Neural progenitor cell (in vitro differentiated cells): ENCODE measurements at regions not wholly inside any gene's neighbourhood (a gene's known extent, or its start where the extent isn't known, plus 50 kb on each side); places are given as distances from the start of the nearest gene placed in this dataset.

Experiments used
- DNase-seq: peaks from one replicate; pipeline ENCODE4 v3.0.0-alpha.2; 2016; ENCODE audit warnings: low spot score
- H2AFZ ChIP-seq: fragments of 200-600 bp; sonication (generic); replicated peaks from 2 replicates; pipeline ENCODE4 v1.6.1; 2016; ENCODE audit warnings: antibody characterized with exemption
- H3F3A ChIP-seq: fragments of 200-600 bp; sonication (generic); 2 replicates; pipeline ENCODE4 v1.6.1; 2016; ENCODE audit warnings: antibody characterized with exemption, low read depth
- H3K27ac ChIP-seq: fragments of 200-600 bp; sonication (generic); 2 replicates; pipeline ENCODE4 v1.5.1; 2016; ENCODE audit warnings: mild to moderate bottlenecking
- H3K27me3 ChIP-seq: fragments of 200-600 bp; sonication (generic); 2 replicates; pipeline ENCODE4 v1.6.1; 2016; ENCODE audit warnings: mild to moderate bottlenecking, moderate library complexity
- H3K36me3 ChIP-seq: fragments of 200-600 bp; sonication (generic); 2 replicates; pipeline ENCODE4 v1.5.1; 2016
- H3K4me1 ChIP-seq: fragments of 200-600 bp; sonication (generic); 2 replicates; pipeline ENCODE4 v1.6.1; 2016; ENCODE audit warnings: mixed run types
- H3K4me2 ChIP-seq: fragments of 200-600 bp; sonication (generic); 2 replicates; pipeline ENCODE4 v1.6.1; 2016
- H3K4me3 ChIP-seq: fragments of 200-600 bp; sonication (generic); 2 replicates; pipeline ENCODE4 v1.5.1; 2016
- H3K79me2 ChIP-seq: fragments of 200-600 bp; sonication (generic); 2 replicates; pipeline ENCODE4 v1.6.1; 2016; ENCODE audit warnings: low read depth
- H3K9ac ChIP-seq: fragments of 200-600 bp; sonication (generic); 2 replicates; pipeline ENCODE4 v1.6.1; 2016
- H3K9me3 ChIP-seq: fragments of 200-600 bp; sonication (generic); 2 replicates; pipeline ENCODE4 v1.5.1; 2016; ENCODE audit warnings: low read depth
- H4K20me1 ChIP-seq: fragments of 200-600 bp; sonication (generic); 2 replicates; pipeline ENCODE4 v1.6.1; 2016; ENCODE audit warnings: low read depth
- H3K27ac Mint-ChIP-seq: 3 replicates; pipeline ENCODE4 v1.8.0; 2021; ENCODE audit warnings: mixed read lengths
- H3K27me3 Mint-ChIP-seq: 2 replicates; pipeline ENCODE4 v1.8.0; 2022; ENCODE audit warnings: low read depth, mild to moderate bottlenecking, inconsistent platforms, moderate library complexity, mixed read lengths; ENCODE audit not compliant: insufficient read depth
- H3K36me3 Mint-ChIP-seq: 3 replicates; pipeline ENCODE4 v1.8.0; 2021; ENCODE audit warnings: mixed read lengths
- H3K4me1 Mint-ChIP-seq: 3 replicates; pipeline ENCODE4 v1.8.0; 2021; ENCODE audit warnings: mixed read lengths
- H3K4me3 Mint-ChIP-seq: 3 replicates; pipeline ENCODE4 v1.8.0; 2021; ENCODE audit warnings: mild to moderate bottlenecking, moderate library complexity, mixed read lengths
- H3K9me3 Mint-ChIP-seq: 3 replicates; pipeline ENCODE4 v1.8.0; 2020; ENCODE audit warnings: mixed read lengths
- CTCF ChIP-seq: fragments of 200-600 bp; sonication (generic); IDR thresholded peaks from 2 replicates; pipeline ENCODE4 v1.5.1; 2017; ENCODE audit warnings: antibody characterized with exemption, mild to moderate bottlenecking
- EZH2 ChIP-seq: fragments of 200-600 bp; sonication (generic); IDR thresholded peaks from 2 replicates; pipeline ENCODE4 v1.6.1; 2017; ENCODE audit warnings: antibody characterized with exemption, mild to moderate bottlenecking, moderate library complexity
- EZH2phosphoT487 ChIP-seq: fragments of 200-600 bp; sonication (generic); IDR thresholded peaks from 2 replicates; pipeline ENCODE4 v1.6.1; 2017; ENCODE audit warnings: antibody characterized with exemption

- H3K9ac ChIP-seq: no peak overlapping the region
- H3K4me2 ChIP-seq: no peak overlapping the region
Measured at GRCh38 chr4:4672402-4672801, 130.6 kb upstream of the STX18 start.

GRCh38 chr4:4671774-4672349, 130.0 kb upstream of the STX18 start:
- peaks cover 26% of the 10 kb centered on the region for H3F3A ChIP-seq
- H3K79me2 ChIP-seq: no peaks in the 10 kb centered on the region
- no peak overlapping the region for H3K9ac ChIP-seq
- no peak overlapping the region for H2AFZ ChIP-seq
- H3K27ac ChIP-seq: no peak overlapping the region
- DNase-seq: no peak
- H3K4me2 ChIP-seq: no peak overlapping the region
- TF ChIP-seq CTCF (no peak), EZH2 (no peak), EZH2phosphoT487 (no peak)
- H3K27me3 ChIP-seq: peaks cover 26% of the 10 kb centered on the region
- Mint-ChIP-seq H3K36me3 (no peaks in the 10 kb centered on the region), H3K9me3 (no peaks in the 10 kb centered on the region), H3K4me3 (no peak overlapping the region), H3K27ac (no peak overlapping the region), H3K4me1 (peaks cover 57% of the 10 kb centered on the region), H3K27me3 (peaks cover 12% of the 10 kb centered on the region)
- H3K9me3 ChIP-seq: no peaks in the 10 kb centered on the region
- no peaks in the 10 kb centered on the region for H4K20me1 ChIP-seq
- H3K36me3 ChIP-seq: no peaks in the 10 kb centered on the region
- H3K4me1 ChIP-seq: peaks cover 19% of the 10 kb centered on the region
- H3K4me3 ChIP-seq: no peak overlapping the region

More at GRCh38 chr4:4672402-4672801, 130.6 kb upstream of the STX18 start:
- Histone ChIP-seq H3K4me1 (peaks cover 14% of the 10 kb centered on the region), H4K20me1 (no peaks in the 10 kb centered on the region), H3K4me3 (no peak overlapping the region), H3K36me3 (no peaks in the 10 kb centered on the region), H3K9me3 (no peaks in the 10 kb centered on the region), H3K27me3 (peaks cover 32% of the 10 kb centered on the region), H3K79me2 (no peaks in the 10 kb centered on the region), H2AFZ (no peak overlapping the region), H3F3A (peaks cover 20% of the 10 kb centered on the region), H3K27ac (no peak overlapping the region)
- H3K27ac Mint-ChIP-seq: no peak overlapping the region
- TF ChIP-seq EZH2phosphoT487: no peak
- no peak for TF ChIP-seq CTCF
- no peak for TF ChIP-seq EZH2
- DNase-seq: no peak
- H3K27me3 Mint-ChIP-seq: peaks cover 12% of the 10 kb centered on the region
- no peaks in the 10 kb centered on the region for H3K9me3 Mint-ChIP-seq
- H3K4me3 Mint-ChIP-seq: no peak overlapping the region
- no peaks in the 10 kb centered on the region for H3K36me3 Mint-ChIP-seq
- peaks cover 56% of the 10 kb centered on the region for H3K4me1 Mint-ChIP-seq

- no peak overlapping the region for H2AFZ ChIP-seq
- TF ChIP-seq EZH2phosphoT487: no peak
- no peaks in the 10 kb centered on the region for H4K20me1 ChIP-seq
- H3K4me3 ChIP-seq: no peak overlapping the region
- DNase-seq: no peak
- no peak overlapping the region for H3K4me2 ChIP-seq
- peaks cover 29% of the 10 kb centered on the region for H3K4me1 ChIP-seq
- Mint-ChIP-seq H3K4me1 (peaks cover 59% of the 10 kb centered on the region), H3K36me3 (no peaks in the 10 kb centered on the region), H3K4me3 (no peak overlapping the region), H3K27ac (no peak overlapping the region), H3K9me3 (no peaks in the 10 kb centered on the region), H3K27me3 (peaks cover 12% of the 10 kb centered on the region)
- H3K9me3 ChIP-seq: no peaks in the 10 kb centered on the region
- H3K79me2 ChIP-seq: no peaks in the 10 kb centered on the region
- H3K27me3 ChIP-seq: peaks cover 16% of the 10 kb centered on the region
- peaks cover 31% of the 10 kb centered on the region for H3F3A ChIP-seq
- no peak overlapping the region for H3K9ac ChIP-seq
- H3K36me3 ChIP-seq: no peaks in the 10 kb centered on the region
- H3K27ac ChIP-seq: no peak overlapping the region
Measured at GRCh38 chr4:4670869-4671268, 129.0 kb upstream of the STX18 start.

GRCh38 chr4:4668355-4669210, 126.7 kb upstream of the STX18 start:
- Histone ChIP-seq H3K4me3 (no peak overlapping the region), H4K20me1 (no peaks in the 10 kb centered on the region), H3K4me2 (peak overlapping the region; percentile 76), H2AFZ (peak overlapping the region; percentile 30), H3F3A (peaks cover 30% of the 10 kb centered on the region), H3K4me1 (peaks cover 33% of the 10 kb centered on the region), H3K36me3 (no peaks in the 10 kb centered on the region), H3K27me3 (peaks cover 12% of the 10 kb centered on the region), H3K9me3 (no peaks in the 10 kb centered on the region), H3K9ac (no peak overlapping the region), H3K79me2 (no peaks in the 10 kb centered on the region), H3K27ac (no peak overlapping the region)
- Mint-ChIP-seq H3K4me3 (no peak overlapping the region), H3K4me1 (peaks cover 70% of the 10 kb centered on the region), H3K36me3 (no peaks in the 10 kb centered on the region), H3K27me3 (peaks cover 15% of the 10 kb centered on the region), H3K27ac (peak overlapping the region; percentile 85), H3K9me3 (no peaks in the 10 kb centered on the region)
- no peak for DNase-seq
- TF ChIP-seq CTCF (no peak), EZH2 (no peak), EZH2phosphoT487 (no peak)
